A673 (cell line): ENCODE measurements at regions not wholly inside any gene's neighbourhood (a gene's known extent, or its start where the extent isn't known, plus 50 kb on each side); places are given as distances from the start of the nearest gene placed in this dataset.

ENCODE experiments used
- EZH2 ChIP-seq: fragments of 200-600 bp; sonication (generic); IDR thresholded peaks from 2 replicates; pipeline ENCODE4 v1.6.1; 2017; ENCODE audit warnings: borderline replicate concordance, low read depth, mild to moderate bottlenecking, mixed read lengths, antibody characterized with exemption, low read length; ENCODE audit not compliant: poor library complexity, severe bottlenecking
- TF ChIP-seq, protein P1 (sequence below): fragments of 300-800, 200-600 bp; sonication (generic); conservative IDR thresholded peaks from 2 replicates; pipeline ENCODE4 v1.5.1; 2017; ENCODE audit warnings: low read depth, mild to moderate bottlenecking, antibody characterized with exemption, low read length, moderate library complexity, mixed read lengths

DNA sequence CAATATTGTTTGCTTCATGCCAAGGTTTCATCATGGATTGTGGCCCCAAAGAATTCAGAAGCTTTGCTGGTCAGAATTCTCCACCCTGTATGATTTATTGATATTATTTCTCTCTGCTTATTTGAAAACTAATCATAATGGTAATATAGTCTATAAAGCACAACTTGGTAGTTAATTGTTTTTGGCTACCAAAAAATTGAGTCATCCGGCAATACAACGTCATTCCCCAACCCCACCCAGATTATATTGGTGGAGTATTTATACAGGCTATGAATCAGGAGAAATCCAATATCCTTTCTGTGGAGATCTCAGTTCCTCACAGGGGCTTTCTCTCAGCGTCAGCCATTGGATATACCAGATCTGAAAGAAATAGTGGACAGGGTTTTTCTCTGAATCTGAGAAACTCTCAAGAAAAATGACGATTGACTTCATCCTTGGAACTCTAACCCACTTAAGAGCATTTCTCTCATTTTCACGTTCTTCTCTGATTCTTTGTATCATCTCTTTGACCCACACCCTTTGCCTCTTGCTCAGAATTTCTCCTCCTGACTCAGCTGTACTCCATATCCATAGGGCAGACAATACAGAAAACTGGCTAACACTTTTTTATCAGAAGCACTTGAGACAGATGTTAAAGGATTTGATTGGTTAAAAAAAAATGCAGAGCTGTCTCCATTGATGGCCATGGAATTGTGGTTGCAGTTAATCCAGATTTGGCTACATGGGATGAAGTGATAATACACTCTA lies 1055.8 kb upstream of the CADM2 start:
- TF ChIP-seq, protein P1, sequence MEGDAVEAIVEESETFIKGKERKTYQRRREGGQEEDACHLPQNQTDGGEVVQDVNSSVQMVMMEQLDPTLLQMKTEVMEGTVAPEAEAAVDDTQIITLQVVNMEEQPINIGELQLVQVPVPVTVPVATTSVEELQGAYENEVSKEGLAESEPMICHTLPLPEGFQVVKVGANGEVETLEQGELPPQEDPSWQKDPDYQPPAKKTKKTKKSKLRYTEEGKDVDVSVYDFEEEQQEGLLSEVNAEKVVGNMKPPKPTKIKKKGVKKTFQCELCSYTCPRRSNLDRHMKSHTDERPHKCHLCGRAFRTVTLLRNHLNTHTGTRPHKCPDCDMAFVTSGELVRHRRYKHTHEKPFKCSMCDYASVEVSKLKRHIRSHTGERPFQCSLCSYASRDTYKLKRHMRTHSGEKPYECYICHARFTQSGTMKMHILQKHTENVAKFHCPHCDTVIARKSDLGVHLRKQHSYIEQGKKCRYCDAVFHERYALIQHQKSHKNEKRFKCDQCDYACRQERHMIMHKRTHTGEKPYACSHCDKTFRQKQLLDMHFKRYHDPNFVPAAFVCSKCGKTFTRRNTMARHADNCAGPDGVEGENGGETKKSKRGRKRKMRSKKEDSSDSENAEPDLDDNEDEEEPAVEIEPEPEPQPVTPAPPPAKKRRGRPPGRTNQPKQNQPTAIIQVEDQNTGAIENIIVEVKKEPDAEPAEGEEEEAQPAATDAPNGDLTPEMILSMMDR: no peak
- TF ChIP-seq EZH2: no peak
